ENCODE measurements at regions not wholly inside any gene's neighbourhood (a gene's known extent, or its start where the extent isn't known, plus 50 kb on each side); places are given as distances from the start of the nearest gene placed in this dataset.

DNA sequence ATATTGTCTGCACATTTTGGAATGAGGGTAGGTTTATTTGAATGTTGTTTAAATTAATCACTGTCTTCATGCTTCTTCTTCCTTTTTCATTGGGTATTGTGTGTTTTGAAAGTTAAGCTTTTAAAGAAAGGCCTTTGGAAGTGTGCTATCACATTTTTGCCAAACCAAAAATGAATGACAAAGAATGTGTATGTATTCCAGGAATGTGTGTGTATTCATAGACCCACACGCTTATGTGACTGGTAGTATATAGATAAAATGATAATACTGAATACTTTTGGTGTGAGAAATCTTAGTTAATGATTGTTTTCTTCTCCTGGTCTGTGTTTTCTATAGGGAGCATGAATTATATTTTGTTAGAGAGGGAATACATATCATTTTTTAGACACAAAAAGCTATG lies 404.4 kb downstream of the TLL1 start:
- Histone ChIP-seq H3K79me1 (ENCODE audit: low read depth in 1 of 2, low read length in 2 of 2) (no peaks in the 10 kb centered on the region), H3K9me1 (ENCODE audit: insufficient read depth, low read length) (no peaks in the 10 kb centered on the region), H3K27me3 (ENCODE audit: control insufficient read depth, insufficient read depth, low read length) (no peaks in the 10 kb centered on the region), H4K5ac (ENCODE audit: low read depth, low read length) (no peak overlapping the region), H3K9ac (ENCODE audit: low read depth, low read length) (no peak overlapping the region), H3K4me1 (ENCODE audit: control insufficient read depth, insufficient read depth, low read length) (no peaks in the 10 kb centered on the region), H3K4me3 (ENCODE audit: insufficient read depth, low read depth, low read length) (no peak overlapping the region), H2BK15ac (ENCODE audit: low read depth, low read length) (no peak overlapping the region), H3K18ac (ENCODE audit: low read depth, low read length) (no peak overlapping the region), H2BK20ac (ENCODE audit: low read depth, low read length) (no peak overlapping the region), H3K56ac (ENCODE audit: extremely low read depth, insufficient read depth, low read length) (no peak overlapping the region), H3K9me3 (ENCODE audit: control insufficient read depth, insufficient read depth, low read length) (peaks cover 4% of the 10 kb centered on the region), H3K36me3 (ENCODE audit: control insufficient read depth, insufficient read depth, low read length) (no peaks in the 10 kb centered on the region), H4K20me1 (ENCODE audit: insufficient read depth, low read length) (no peaks in the 10 kb centered on the region), H2AK9ac (replicated peaks; ENCODE audit: low read depth, low read length, poor library complexity) (no peak overlapping the region), H2AK5ac (ENCODE audit: low read depth, low read length) (no peak overlapping the region), H2BK120ac (ENCODE audit: low read depth, low read length) (no peak overlapping the region), H3K4ac (ENCODE audit: low read depth, low read length) (no peak overlapping the region), H2AFZ (replicated peaks; ENCODE audit: low read length, poor library complexity) (no peak overlapping the region), H3K14ac (replicated peaks; ENCODE audit: low read depth, low read length) (no peak overlapping the region), H4K91ac (ENCODE audit: insufficient read depth, low read depth, low read length) (no peak overlapping the region), H2BK5ac (ENCODE audit: low read depth, low read length, poor library complexity, severe bottlenecking) (no peak overlapping the region), H3K27ac (ENCODE audit: insufficient read depth, low read length) (no peak overlapping the region), H3K23ac (ENCODE audit: low read depth, low read length) (no peak overlapping the region), H4K8ac (ENCODE audit: low read depth in 2 of 2, low read length in 2 of 2) (no peak overlapping the region), H3K4me2 (ENCODE audit: low read depth, low read length) (no peak overlapping the region)
- intact Hi-C loops (cut with micrococcal nuclease): no loop called here
- no peak for TF ChIP-seq MAFK (IDR thresholded peaks at IDR 0.05; ENCODE audit: low read depth, low read length)
- no peak for TF ChIP-seq NFE2L2 (IDR thresholded peaks at IDR 0.05; ENCODE audit: low read depth, low read length)
- no peak for TF ChIP-seq MAZ (IDR thresholded peaks at IDR 0.05; ENCODE audit: borderline replicate concordance, low read depth, low read length)
- no peak for TF ChIP-seq POLR2A (IDR thresholded peaks at IDR 0.05; ENCODE audit: low read depth, low read length)
- TF ChIP-seq FOS (IDR thresholded peaks at IDR 0.05; ENCODE audit: low read depth, low read length): no peak
- no peak for TF ChIP-seq CHD1 (IDR thresholded peaks at IDR 0.05; ENCODE audit: low read depth, low read length)
- TF ChIP-seq, protein P1, sequence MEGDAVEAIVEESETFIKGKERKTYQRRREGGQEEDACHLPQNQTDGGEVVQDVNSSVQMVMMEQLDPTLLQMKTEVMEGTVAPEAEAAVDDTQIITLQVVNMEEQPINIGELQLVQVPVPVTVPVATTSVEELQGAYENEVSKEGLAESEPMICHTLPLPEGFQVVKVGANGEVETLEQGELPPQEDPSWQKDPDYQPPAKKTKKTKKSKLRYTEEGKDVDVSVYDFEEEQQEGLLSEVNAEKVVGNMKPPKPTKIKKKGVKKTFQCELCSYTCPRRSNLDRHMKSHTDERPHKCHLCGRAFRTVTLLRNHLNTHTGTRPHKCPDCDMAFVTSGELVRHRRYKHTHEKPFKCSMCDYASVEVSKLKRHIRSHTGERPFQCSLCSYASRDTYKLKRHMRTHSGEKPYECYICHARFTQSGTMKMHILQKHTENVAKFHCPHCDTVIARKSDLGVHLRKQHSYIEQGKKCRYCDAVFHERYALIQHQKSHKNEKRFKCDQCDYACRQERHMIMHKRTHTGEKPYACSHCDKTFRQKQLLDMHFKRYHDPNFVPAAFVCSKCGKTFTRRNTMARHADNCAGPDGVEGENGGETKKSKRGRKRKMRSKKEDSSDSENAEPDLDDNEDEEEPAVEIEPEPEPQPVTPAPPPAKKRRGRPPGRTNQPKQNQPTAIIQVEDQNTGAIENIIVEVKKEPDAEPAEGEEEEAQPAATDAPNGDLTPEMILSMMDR (conservative IDR thresholded peaks at IDR 0.05; ENCODE audit: low read depth, low read length): no peak
- TF ChIP-seq CEBPB (IDR thresholded peaks at IDR 0.05; ENCODE audit: low read depth, low read length): no peak
- no peak for DNase-seq
- ChIA-PET CTCF (no interaction called here), POLR2A (ENCODE audit: unreplicated experiment) (no interaction called here)
- WGBS, 2 experiments (ENCODE audit: extremely low coverage in 2 of 2, insufficient read length in 1 of 2): no CpG with 5 or more reads among the region's 1 CpG
- BruUV-seq (replicated peaks): no TSS peak
- ATAC-seq (ENCODE audit: low read depth): no peak
- dilution Hi-C loops (cut with HindIII; ENCODE audit: low sequenced_read_pairs, unreplicated experiment): no loop called here
- in situ Hi-C loops (cut with MboI; ENCODE audit: low sequenced_read_pairs): no loop called here

Data from IMR-90 (cell line).